ENCODE measurements at regions not wholly inside any gene's neighbourhood (a gene's known extent, or its start where the extent isn't known, plus 50 kb on each side); places are given as distances from the start of the nearest gene placed in this dataset.

- Histone ChIP-seq H2AK5ac (ENCODE audit: insufficient read length, low read length) (no peak overlapping the region), H3K4me2 (ENCODE audit: insufficient read depth, insufficient read length, low read length) (no peak overlapping the region), H3K9me3 (ENCODE audit: control insufficient read depth, low read depth, low read length) (no peaks in the 10 kb centered on the region), H3K9ac (ENCODE audit: extremely low read depth, insufficient read length, low read length) (no peak overlapping the region), H3K23ac (ENCODE audit: insufficient read length, low read depth, low read length) (no peak overlapping the region), H3K14ac (ENCODE audit: insufficient read depth, low read length) (no peak overlapping the region), H2BK20ac (ENCODE audit: low read depth, low read length, poor library complexity, severe bottlenecking) (no peak overlapping the region), H2AFZ (ENCODE audit: low read length) (no peak overlapping the region), H2BK120ac (ENCODE audit: low read depth, low read length, poor library complexity, severe bottlenecking) (no peak overlapping the region), H3K18ac (ENCODE audit: insufficient read length, low read depth, low read length) (no peak overlapping the region), H4K20me1 (ENCODE audit: control insufficient read depth, insufficient read depth, insufficient read length) (no peaks in the 10 kb centered on the region), H3K79me2 (ENCODE audit: insufficient read depth, low read length) (no peaks in the 10 kb centered on the region), H3K27ac (ENCODE audit: insufficient read length, low read depth, low read length) (no peak overlapping the region), H4K91ac (ENCODE audit: insufficient read length, low read depth, low read length) (no peak overlapping the region), H3K27me3 (ENCODE audit: insufficient read depth, low read length) (no peaks in the 10 kb centered on the region), H3T11ph (ENCODE audit: low read length) (no peak overlapping the region), H4K5ac (ENCODE audit: insufficient read length, low read depth, low read length) (no peak overlapping the region), H3K4ac (ENCODE audit: low read depth, low read length) (no peak overlapping the region), H2BK12ac (ENCODE audit: insufficient read length, low read depth, low read length) (no peak overlapping the region), H4K8ac (replicated peaks; ENCODE audit: insufficient read length, low read depth, low read length) (no peak overlapping the region), H3K23me2 (ENCODE audit: insufficient read length, low read depth, low read length, poor library complexity, severe bottlenecking) (no peaks in the 10 kb centered on the region), H3K4me1 (ENCODE audit: insufficient read depth, low read length) (no peaks in the 10 kb centered on the region), H2BK15ac (ENCODE audit: low read depth, low read length) (no peak overlapping the region), H2BK5ac (ENCODE audit: insufficient read length, low read length) (no peak overlapping the region), H3K79me1 (ENCODE audit: insufficient read depth, low read depth, low read length, poor library complexity, severe bottlenecking) (no peaks in the 10 kb centered on the region), H3K56ac (ENCODE audit: insufficient read length, low read depth, low read length) (no peak overlapping the region)
- no peak for DNase-seq
- Mint-ChIP-seq H3K27ac (no peak overlapping the region), H3K4me3 (no peak overlapping the region), H3K9me3 (peaks cover 0 to 2% of the 10 kb centered on the region in 2 experiments; a peak in 2 of 5 replicates), H3K4me1 (no peaks in the 10 kb centered on the region), H3K27me3 (ENCODE audit: low read depth) (no peaks in the 10 kb centered on the region; the same call in 1 of the 2 replicates), H3K36me3 (ENCODE audit: insufficient read depth in 1 of 3, low read depth in 3 of 3) (no peaks in the 10 kb centered on the region)
- no CpG with 5 or more reads among the region's 2 CpGs for WGBS (ENCODE audit: extremely low coverage, insufficient read length, low lambda C conversion rate)
- TF ChIP-seq CTCF (conservative IDR thresholded peaks at IDR 0.05), result no peak
These were observed 181.8 kb upstream of the DAB2 start for GRCh38 chr5:39606591-39606990.

Measured in H9 (cell line).